Thoracic aorta (tissue), 2 donors: ENCODE measurements at regions not wholly inside any gene's neighbourhood (a gene's known extent, or its start where the extent isn't known, plus 50 kb on each side); places are given as distances from the start of the nearest gene placed in this dataset.

Experiments
- ATAC-seq: fragments of 150-250 bp; one replicate; pipeline ENCODE4 v1.8.0; 2017; ENCODE audit warnings: low read depth; ENCODE audit not compliant: insufficient number of reproducible peaks, low FRiP score
- DNase-seq: peaks from one replicate; pipeline ENCODE4 v3.0.0-alpha.2; 2020; ENCODE audit warnings: low spot score
- H3K27ac ChIP-seq, 2 donors: fragments of 200-600 bp; sonication (generic); 1 replicate in 1 of 2; 2 replicates in 1 of 2; pipeline ENCODE4 v1.5.1; 2016; ENCODE audit warnings: mild to moderate bottlenecking in 2 of 2, moderate library complexity in 2 of 2
- H3K27me3 ChIP-seq: fragments of 200-600 bp; sonication (generic); replicated peaks from 2 replicates; pipeline ENCODE4 v1.6.0; 2016; ENCODE audit warnings: mild to moderate bottlenecking; ENCODE audit not compliant: insufficient read depth
- H3K36me3 ChIP-seq: fragments of 200-600 bp; sonication (generic); one replicate; pipeline ENCODE4 v1.5.1; 2016
- H3K4me1 ChIP-seq, 2 donors: fragments of 200-600 bp; sonication (generic); 1 replicate in 1 of 2; 2 replicates in 1 of 2; pipeline versions ENCODE4 v1.5.1 to v1.6.0; 2016; ENCODE audit warnings: low read depth in 2 of 2, mild to moderate bottlenecking in 1 of 2; ENCODE audit not compliant: control insufficient read depth in 1 of 2
- H3K4me3 ChIP-seq: fragments of 200-600 bp; sonication (generic); 2 replicates; pipeline ENCODE4 v1.5.1; 2016; ENCODE audit warnings: mild to moderate bottlenecking
- H3K9me3 ChIP-seq: fragments of 200-600 bp; sonication (generic); 2 replicates; pipeline ENCODE4 v1.5.1; 2016
- CTCF ChIP-seq: fragments of 200-600 bp; sonication (generic); IDR thresholded peaks from one replicate; pipeline ENCODE4 v1.5.1; 2019; ENCODE audit warnings: antibody characterized with exemption

DNA sequence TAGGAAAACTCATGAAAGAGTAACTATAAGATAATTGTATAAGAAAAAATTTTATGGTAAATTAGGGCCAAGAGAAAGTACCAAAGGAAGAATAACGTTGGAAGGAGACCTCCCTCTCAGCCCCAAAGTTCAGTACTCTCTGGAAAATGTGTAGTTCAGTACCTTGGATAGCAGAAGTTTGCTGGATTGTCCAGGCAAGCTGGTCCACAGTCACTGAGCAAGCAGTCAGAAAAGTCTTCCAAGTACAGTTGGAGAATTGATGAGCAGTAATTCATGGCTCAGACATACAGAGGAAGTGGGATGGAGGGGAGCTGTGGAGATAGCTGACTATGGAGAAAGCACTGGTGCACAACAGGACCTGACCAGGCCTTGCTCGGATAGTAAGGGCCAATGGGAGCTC lies 598.2 kb upstream of the NDST4 start:
- H3K27me3 ChIP-seq, result no peaks in the 10 kb centered on the region
- TF ChIP-seq CTCF, result no peak
- DNase-seq (no peak), ATAC-seq (no peak)
- H3K27ac ChIP-seq, result no peak overlapping the region
- H3K4me3 ChIP-seq, result no peak overlapping the region
- no peaks in the 10 kb centered on the region for H3K4me1 ChIP-seq
- no peaks in the 10 kb centered on the region for H3K9me3 ChIP-seq
- H3K36me3 ChIP-seq, result no peaks in the 10 kb centered on the region

GRCh38 chr4:115688961-115689360 lies 575.5 kb upstream of the NDST4 start:
- no peaks in the 10 kb centered on the region for H3K27me3 ChIP-seq
- no peak for TF ChIP-seq CTCF
- DNase-seq (no peak), ATAC-seq (no peak)
- H3K4me3 ChIP-seq, result no peak overlapping the region
- H3K36me3 ChIP-seq, result no peaks in the 10 kb centered on the region
- no peak overlapping the region for H3K27ac ChIP-seq
- no peaks in the 10 kb centered on the region for H3K9me3 ChIP-seq
- no peaks in the 10 kb centered on the region for H3K4me1 ChIP-seq

- ATAC-seq, result no peak
Measured at GRCh38 chr4:115687052-115687755, 573.8 kb upstream of the NDST4 start.

DNA sequence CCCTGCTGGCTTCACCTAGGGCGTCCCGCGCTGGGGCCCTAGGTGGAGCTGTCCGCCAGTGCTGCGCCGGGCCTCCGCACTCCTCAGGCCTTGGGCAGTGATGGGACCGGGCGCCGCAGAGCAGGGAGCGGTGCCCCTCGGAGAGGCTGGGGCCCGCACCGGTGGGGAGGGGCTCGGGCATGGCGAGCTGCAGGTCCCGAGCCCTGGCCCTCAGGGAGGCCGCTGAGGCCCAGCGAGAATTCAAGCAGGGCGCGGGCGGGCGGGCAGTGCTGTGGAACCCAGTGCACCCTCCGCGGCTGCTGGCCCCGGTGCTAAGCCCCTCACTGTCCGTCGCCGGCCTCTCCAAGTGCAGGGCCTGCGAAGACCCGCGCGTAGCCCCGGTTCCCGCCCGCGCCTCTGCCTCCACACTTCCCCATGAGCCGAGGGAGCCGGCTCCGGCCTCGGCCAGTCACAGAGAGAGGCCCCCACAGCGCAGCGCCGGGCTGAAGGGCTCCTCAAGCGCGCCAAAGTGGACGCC lies 565.1 kb upstream of the NDST4 start:
- no peak for TF ChIP-seq CTCF
- Histone ChIP-seq H3K9me3 (no peaks in the 10 kb centered on the region), H3K27ac (no peak overlapping the region), H3K4me3 (no peak overlapping the region), H3K4me1 (no peaks in the 10 kb centered on the region), H3K36me3 (no peaks in the 10 kb centered on the region), H3K27me3 (no peaks in the 10 kb centered on the region)
- no peak for DNase-seq
- ATAC-seq, result no peak

More at GRCh38 chr4:115687052-115687755, 573.8 kb upstream of the NDST4 start:
- H3K4me3 ChIP-seq, result no peak overlapping the region
- no peaks in the 10 kb centered on the region for H3K4me1 ChIP-seq
- H3K27ac ChIP-seq, result no peak overlapping the region
- H3K36me3 ChIP-seq, result no peaks in the 10 kb centered on the region
- no peaks in the 10 kb centered on the region for H3K27me3 ChIP-seq
- DNase-seq, result no peak
- no peak for TF ChIP-seq CTCF
- no peaks in the 10 kb centered on the region for H3K9me3 ChIP-seq

DNA sequence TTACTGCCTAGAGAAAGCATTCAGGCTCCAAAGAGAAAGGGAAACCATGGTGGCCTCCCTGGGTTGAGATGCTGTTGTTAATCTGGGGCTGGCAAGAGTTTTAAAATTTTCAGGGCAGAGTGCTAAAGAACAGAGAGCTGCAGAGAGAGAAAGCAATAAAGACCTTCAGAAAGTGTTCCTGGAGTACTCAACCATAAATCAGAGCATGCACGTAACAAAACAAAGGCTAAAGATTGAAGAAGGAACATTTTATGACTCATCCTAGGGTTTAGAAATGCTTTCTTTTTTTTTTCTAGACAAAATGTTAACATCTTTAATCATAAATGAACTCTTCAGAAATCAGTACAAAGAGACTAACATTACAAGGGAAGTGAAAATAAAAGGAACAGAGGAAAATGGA lies 562.3 kb upstream of the NDST4 start:
- no peak for DNase-seq
- H3K27me3 ChIP-seq, result no peaks in the 10 kb centered on the region

More for the DNA sequence above, 562.3 kb upstream of the NDST4 start:
- no peak overlapping the region for H3K4me3 ChIP-seq
- no peaks in the 10 kb centered on the region for H3K36me3 ChIP-seq
- ATAC-seq, result no peak
- no peaks in the 10 kb centered on the region for H3K9me3 ChIP-seq
- no peaks in the 10 kb centered on the region for H3K4me1 ChIP-seq
- H3K27ac ChIP-seq, result no peak overlapping the region
- no peak for TF ChIP-seq CTCF
